ENCODE measurements at regions not wholly inside any gene's neighbourhood (a gene's known extent, or its start where the extent isn't known, plus 50 kb on each side); places are given as distances from the start of the nearest gene placed in this dataset.

- no peak for TF ChIP-seq POLR2A (IDR thresholded peaks at IDR 0.05)
- intact Hi-C loops (cut with DNase I; ENCODE audit: low total_unique reads), result no loop called here
- H3K36me3 ChIP-seq, result no peaks in the 10 kb centered on the region
- no peaks in the 10 kb centered on the region for H3K9me3 ChIP-seq
- H3K27ac ChIP-seq, result no peak overlapping the region
- WGBS, 5 donors, result 84 to 91% (median 87%) methylated on average over 6 of the region's 6 CpGs
- peaks cover 0 to 5% (median 0%) of the 10 kb centered on the region in 6 donors for H3K4me1 ChIP-seq
- DNase-seq, result no peak
- peaks cover 0 to 19% (median 9%) of the 10 kb centered on the region in 7 donors for H3K27me3 ChIP-seq (replicated peaks in 1 of 7)
- H3K4me3 ChIP-seq, result no peak overlapping the region
Observed at GRCh38 chr2:16007167-16007934, 67.0 kb downstream of the MYCN start.

DNA sequence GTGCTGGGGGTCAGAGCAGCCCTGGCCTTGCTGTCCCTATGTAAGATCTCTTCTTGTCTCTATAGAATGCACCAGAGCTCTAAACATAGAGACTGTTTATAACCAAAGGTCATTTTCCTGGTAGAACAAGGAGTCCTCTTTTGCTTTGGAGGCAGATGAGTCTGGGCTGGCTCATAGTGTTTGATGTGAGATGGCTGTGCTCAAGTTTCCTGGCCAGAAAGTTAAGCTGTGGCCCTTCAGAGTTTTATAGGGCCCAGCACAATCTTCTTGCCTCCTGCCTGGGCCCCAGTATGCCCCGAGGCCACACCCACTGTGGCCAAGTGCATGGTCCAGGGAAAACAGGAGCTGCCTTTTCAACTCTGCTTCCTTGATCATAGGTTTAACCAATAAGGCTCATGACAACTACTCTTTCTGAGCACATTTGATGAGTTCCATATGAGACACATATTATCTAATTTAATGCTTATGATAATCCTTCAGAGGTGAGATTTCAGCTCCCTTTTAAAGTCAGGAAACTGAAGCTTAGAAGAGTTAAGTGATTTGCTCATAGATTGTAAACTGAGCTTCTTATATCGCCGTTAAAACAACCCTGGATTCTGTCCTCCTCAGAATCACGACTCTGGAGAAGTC, 66.3 kb downstream of the MYCN start:
- Histone ChIP-seq H3K36me3 (no peaks in the 10 kb centered on the region), H3K4me1 (peaks cover 0 to 5% (median 0%) of the 10 kb centered on the region in 6 donors), H3K9me3 (no peaks in the 10 kb centered on the region), H3K4me3 (no peak overlapping the region), H3K27ac (no peak overlapping the region), H3K27me3 (replicated peaks in 1 of 7) (peaks cover 0 to 12% (median 3%) of the 10 kb centered on the region in 7 donors)
- no peak for TF ChIP-seq CTCF (IDR thresholded peaks at IDR 0.05 in 8 of 11, conservative IDR thresholded peaks at IDR 0.05 in 3 of 11)
- TF ChIP-seq POLR2A (IDR thresholded peaks at IDR 0.05), result no peak
- TF ChIP-seq POLR2AphosphoS5 (IDR thresholded peaks at IDR 0.05), result no peak
- WGBS, 5 donors, result 74 to 92% (median 86%) methylated on average over 4 of the region's 4 CpGs
- intact Hi-C loops (cut with DNase I; ENCODE audit: low total_unique reads), result no loop called here
- no peak for DNase-seq

DNA sequence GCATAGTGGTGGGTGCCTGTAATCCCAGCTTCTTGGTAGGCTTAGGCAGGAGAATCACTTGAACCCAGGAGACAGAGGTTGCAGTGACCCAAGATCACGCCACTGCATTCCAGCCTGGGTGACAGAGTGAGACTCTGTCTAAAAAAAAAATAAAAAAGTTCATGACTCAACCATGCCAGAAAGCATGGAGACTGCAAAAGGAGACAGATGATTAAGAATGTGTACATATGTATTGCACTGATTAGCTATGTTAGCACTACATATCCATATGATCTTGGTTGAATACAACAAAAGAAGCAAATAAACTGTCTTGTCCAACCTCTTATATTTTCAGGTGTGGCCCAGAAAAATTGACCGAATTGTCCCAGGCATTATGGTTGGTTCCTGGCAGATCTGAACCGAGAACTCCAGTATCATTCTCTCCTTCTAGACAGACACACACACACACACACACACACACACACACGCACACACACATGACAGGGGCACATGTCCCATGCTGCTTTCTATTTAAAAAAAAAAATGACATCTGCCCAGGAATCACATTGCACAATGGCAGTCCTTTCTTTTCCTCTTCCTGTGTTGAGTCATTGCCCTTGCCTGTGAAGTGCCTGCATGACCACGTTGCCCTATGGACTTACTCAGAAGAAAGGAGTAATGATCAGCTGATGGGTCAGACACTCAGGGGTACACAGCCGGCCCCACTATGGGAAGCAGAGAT, 65.6 kb downstream of the MYCN start:
- H3K9me3 ChIP-seq, result no peaks in the 10 kb centered on the region
- WGBS, 5 donors, result 42 to 54% (median 45%) methylated on average over 6 of the region's 6 CpGs
- no peaks in the 10 kb centered on the region for H3K36me3 ChIP-seq
- intact Hi-C loops (cut with DNase I; ENCODE audit: low total_unique reads), result no loop called here
- no peak overlapping the region for H3K4me3 ChIP-seq
- no peak for DNase-seq
- H3K27ac ChIP-seq, result no peak overlapping the region
- peaks cover 0 to 5% (median 0%) of the 10 kb centered on the region in 6 donors for H3K4me1 ChIP-seq
- no peak for TF ChIP-seq POLR2A (IDR thresholded peaks at IDR 0.05)
- TF ChIP-seq POLR2AphosphoS5 (IDR thresholded peaks at IDR 0.05), result no peak
- TF ChIP-seq CTCF (IDR thresholded peaks at IDR 0.05 in 8 of 11, conservative IDR thresholded peaks at IDR 0.05 in 3 of 11), result no peak
- peaks cover 0 to 6% (median 0%) of the 10 kb centered on the region in 7 donors for H3K27me3 ChIP-seq (replicated peaks in 1 of 7)

DNA sequence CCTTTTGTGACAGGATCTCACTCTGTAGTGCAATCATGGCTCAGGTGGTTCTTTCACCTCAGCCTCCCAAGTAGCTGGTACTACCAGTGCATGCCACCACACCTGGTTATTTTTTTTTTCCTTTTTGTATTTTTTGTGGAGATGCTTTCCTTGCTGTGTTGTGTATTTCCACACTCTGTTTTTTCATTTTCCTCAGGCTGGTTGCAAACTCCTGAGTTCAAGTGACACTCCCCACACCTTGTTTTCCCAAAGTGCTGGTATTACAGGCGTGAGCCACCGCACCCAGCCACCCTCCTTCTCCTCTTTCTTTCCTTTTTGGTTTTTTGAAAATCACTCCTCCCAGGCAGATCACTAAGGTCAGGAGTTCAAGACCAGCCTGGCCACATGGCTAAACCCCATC, 65.0 kb downstream of the MYCN start:
- TF ChIP-seq POLR2A (IDR thresholded peaks at IDR 0.05), result no peak
- TF ChIP-seq POLR2AphosphoS5 (IDR thresholded peaks at IDR 0.05), result no peak
- TF ChIP-seq CTCF (IDR thresholded peaks at IDR 0.05 in 8 of 11, conservative IDR thresholded peaks at IDR 0.05 in 3 of 11), result no peak
- 90 to 100% (median 96%) methylated on average over 2 of the region's 2 CpGs for WGBS, 5 donors
- Histone ChIP-seq H3K9me3 (no peaks in the 10 kb centered on the region), H3K27me3 (replicated peaks in 1 of 7) (peaks cover 0 to 2% (median 0%) of the 10 kb centered on the region in 7 donors), H3K4me3 (no peak overlapping the region), H3K36me3 (no peaks in the 10 kb centered on the region), H3K27ac (no peak overlapping the region), H3K4me1 (peaks cover 0 to 5% (median 0%) of the 10 kb centered on the region in 6 donors)
- DNase-seq, result no peak
- intact Hi-C loops (cut with DNase I; ENCODE audit: low total_unique reads), result no loop called here
